Duodenal mucosa (tissue), 2 donors: ENCODE measurements at regions not wholly inside any gene's neighbourhood (a gene's known extent, or its start where the extent isn't known, plus 50 kb on each side); places are given as distances from the start of the nearest gene placed in this dataset.

Experiments
- H3K27ac ChIP-seq: one replicate; pipeline ENCODE4 v1.7.0; 2013; ENCODE audit warnings: low read depth, low read length
- H3K27me3 ChIP-seq, 2 donors: one replicate each; pipeline ENCODE4 v1.7.0; 2013; ENCODE audit warnings: low read length in 2 of 2, control low read depth in 1 of 2; ENCODE audit not compliant: insufficient read depth in 2 of 2, control insufficient read depth in 1 of 2
- H3K36me3 ChIP-seq, 2 donors: one replicate each; pipeline ENCODE4 v1.7.0; 2013; ENCODE audit warnings: low read length in 2 of 2, control low read depth in 1 of 2; ENCODE audit not compliant: insufficient read depth in 2 of 2, control insufficient read depth in 1 of 2
- H3K4me1 ChIP-seq, 2 donors: one replicate each; pipeline ENCODE4 v1.7.0; 2013; ENCODE audit warnings: low read length in 2 of 2, control low read depth in 1 of 2; ENCODE audit not compliant: insufficient read depth in 2 of 2, control insufficient read depth in 1 of 2
- H3K4me3 ChIP-seq, 2 donors: one replicate each; pipeline ENCODE4 v1.7.0; 2013; ENCODE audit warnings: low read length in 2 of 2, low read depth in 1 of 2
- H3K9ac ChIP-seq, 2 donors: one replicate each; pipeline ENCODE4 v1.7.0; 2013; ENCODE audit warnings: low read length in 2 of 2, low read depth in 1 of 2
- H3K9me3 ChIP-seq, 2 donors: one replicate each; pipeline ENCODE4 v1.7.0; 2013; ENCODE audit warnings: low read length in 2 of 2, control low read depth in 1 of 2; ENCODE audit not compliant: control insufficient read depth in 1 of 2

DNA sequence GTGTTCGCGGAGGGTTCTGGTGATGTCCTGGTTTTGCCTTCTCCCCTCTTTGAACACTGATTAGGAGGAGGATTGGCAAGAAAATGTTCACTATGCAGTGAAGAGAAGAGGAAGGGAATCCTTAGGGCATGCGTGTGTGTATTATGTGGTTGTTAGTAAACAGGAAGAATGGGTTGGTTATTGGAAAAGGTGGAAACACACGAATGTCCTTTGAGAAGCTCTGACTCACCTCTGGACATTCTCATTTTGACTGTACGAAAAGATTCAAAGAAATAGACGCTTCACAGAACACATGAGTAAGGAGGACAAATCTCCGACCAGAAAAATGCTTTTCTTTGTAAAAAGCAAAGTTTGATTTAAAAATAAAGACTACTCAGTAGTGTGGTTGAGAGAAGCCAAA, 188.8 kb upstream of the PRICKLE2 start:
- Histone ChIP-seq H3K27me3 (no peaks in the 10 kb centered on the region), H3K4me1 (no peaks in the 10 kb centered on the region), H3K27ac (no peak overlapping the region), H3K4me3 (no peak overlapping the region), H3K36me3 (no peaks in the 10 kb centered on the region), H3K9me3 (no peaks in the 10 kb centered on the region), H3K9ac (no peak overlapping the region)

DNA sequence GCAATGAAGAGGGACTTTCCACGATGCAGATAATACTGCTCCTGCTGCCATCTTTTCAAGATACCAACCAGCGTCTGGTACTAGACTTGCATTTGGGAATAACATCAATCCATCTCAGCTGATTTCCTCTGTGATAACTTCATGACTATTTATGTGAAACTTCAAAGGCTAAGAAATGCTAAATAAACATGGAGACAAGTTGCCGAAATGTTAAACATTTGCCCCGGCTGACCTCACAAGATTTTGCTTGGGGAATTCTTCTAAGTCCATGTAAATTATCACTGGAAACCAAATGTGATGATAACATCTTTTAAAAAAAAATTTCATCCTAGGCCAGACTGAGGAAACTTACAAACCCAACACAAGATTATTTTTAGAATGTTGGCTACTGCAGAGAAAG, 185.8 kb upstream of the PRICKLE2 start:
- Histone ChIP-seq H3K27me3 (no peaks in the 10 kb centered on the region), H3K36me3 (no peaks in the 10 kb centered on the region), H3K9ac (no peak overlapping the region), H3K9me3 (no peaks in the 10 kb centered on the region), H3K4me1 (no peaks in the 10 kb centered on the region), H3K27ac (no peak overlapping the region), H3K4me3 (no peak overlapping the region)

DNA sequence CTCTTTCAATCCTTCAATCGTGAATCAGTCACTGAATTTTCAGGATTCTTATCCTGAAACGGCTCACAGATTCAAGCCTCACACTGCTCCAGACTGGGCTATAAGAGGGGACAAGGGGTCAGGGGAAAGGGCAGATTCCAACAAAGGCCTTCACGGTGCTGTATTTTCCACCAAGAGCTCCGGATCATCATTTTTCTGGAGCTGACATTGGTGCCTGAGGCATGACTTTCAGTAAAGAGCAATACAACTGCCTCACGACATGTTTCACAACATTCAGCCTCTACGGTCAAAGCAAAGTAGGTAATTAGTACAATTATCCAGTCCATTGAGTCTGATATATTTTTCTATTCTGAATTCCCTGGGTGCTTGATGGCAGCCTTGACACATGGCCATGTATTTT, 185.0 kb upstream of the PRICKLE2 start:
- no peaks in the 10 kb centered on the region for H3K4me1 ChIP-seq
- no peak overlapping the region for H3K4me3 ChIP-seq
- H3K36me3 ChIP-seq: no peaks in the 10 kb centered on the region
- H3K9ac ChIP-seq: no peak overlapping the region
- no peaks in the 10 kb centered on the region for H3K27me3 ChIP-seq
- no peaks in the 10 kb centered on the region for H3K9me3 ChIP-seq
- H3K27ac ChIP-seq: no peak overlapping the region

DNA sequence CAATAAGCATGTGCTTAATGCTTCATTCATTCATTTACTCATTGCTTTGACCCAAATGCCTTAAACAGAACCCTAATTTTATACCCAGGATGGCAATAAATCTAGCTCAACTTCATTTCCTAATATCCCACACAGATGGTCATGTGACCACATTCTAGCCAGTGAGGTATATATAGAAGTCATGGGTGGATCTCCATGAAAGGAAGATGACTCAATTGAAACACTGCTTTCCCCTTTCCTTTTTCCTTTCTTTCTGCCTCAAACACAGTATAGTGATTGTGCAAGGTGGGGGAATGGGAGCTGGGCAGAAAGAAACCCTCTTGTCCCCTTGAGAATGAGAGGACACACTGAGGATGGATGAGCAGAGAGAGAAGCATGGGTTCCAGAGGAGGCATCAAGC, 183.5 kb upstream of the PRICKLE2 start:
- Histone ChIP-seq H3K9me3 (no peaks in the 10 kb centered on the region), H3K36me3 (no peaks in the 10 kb centered on the region), H3K4me1 (no peaks in the 10 kb centered on the region), H3K27ac (no peak overlapping the region), H3K4me3 (no peak overlapping the region), H3K9ac (no peak overlapping the region), H3K27me3 (no peaks in the 10 kb centered on the region)

DNA sequence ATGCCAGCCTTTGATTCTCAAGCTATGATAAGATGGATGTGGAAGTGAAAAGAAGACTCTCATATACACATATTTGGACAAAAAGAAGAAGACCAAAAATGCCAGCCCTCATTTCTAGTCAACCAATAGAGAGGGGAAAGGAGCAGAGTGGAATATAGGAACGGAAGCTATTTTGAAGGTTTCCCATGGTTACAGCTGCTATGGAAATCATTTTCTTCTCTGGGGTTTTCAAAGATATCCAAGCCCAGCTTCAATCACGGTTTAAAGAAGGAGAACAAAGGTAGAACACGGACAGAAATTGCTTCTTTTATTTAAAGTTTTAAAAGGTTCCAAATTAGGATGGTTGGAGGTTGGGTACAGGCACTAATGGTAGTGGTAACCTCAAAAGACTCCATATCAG, 181.0 kb upstream of the PRICKLE2 start:
- Histone ChIP-seq H3K4me3 (no peak overlapping the region), H3K9me3 (no peaks in the 10 kb centered on the region), H3K36me3 (no peaks in the 10 kb centered on the region), H3K27ac (no peak overlapping the region), H3K4me1 (no peaks in the 10 kb centered on the region), H3K27me3 (no peaks in the 10 kb centered on the region), H3K9ac (no peak overlapping the region)

DNA sequence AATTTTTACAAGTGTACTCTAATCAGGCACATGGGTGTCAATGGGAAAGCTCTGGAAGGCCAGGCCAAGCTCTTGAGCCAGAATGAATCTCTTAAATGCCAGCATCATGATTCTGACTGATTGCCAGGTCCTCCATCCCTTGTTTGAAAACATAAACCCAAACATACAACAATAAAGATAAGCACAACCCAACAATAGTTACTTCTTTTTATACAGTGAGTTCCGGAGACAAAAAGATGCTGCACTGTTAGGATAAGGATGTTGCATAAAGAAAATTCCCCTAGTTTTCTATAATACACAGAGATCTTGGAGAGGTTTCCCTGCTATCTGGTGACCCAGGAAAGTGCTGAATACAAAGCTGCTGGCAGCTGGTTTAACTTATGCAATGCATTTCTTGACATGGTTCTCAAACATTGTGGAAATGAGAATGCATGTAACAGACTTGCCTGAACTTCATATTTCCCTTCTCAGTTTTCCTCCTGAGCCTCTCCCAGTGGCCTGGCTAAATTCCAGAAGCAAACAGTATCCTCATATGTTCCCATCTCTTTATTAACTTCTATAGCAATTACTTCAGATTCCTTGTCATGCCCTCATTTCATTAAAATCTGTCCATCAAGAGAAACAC, 180.1 kb upstream of the PRICKLE2 start:
- Histone ChIP-seq H3K27ac (no peak overlapping the region), H3K4me1 (no peaks in the 10 kb centered on the region), H3K27me3 (no peaks in the 10 kb centered on the region), H3K4me3 (no peak overlapping the region), H3K9ac (no peak overlapping the region), H3K36me3 (no peaks in the 10 kb centered on the region), H3K9me3 (no peaks in the 10 kb centered on the region)

DNA sequence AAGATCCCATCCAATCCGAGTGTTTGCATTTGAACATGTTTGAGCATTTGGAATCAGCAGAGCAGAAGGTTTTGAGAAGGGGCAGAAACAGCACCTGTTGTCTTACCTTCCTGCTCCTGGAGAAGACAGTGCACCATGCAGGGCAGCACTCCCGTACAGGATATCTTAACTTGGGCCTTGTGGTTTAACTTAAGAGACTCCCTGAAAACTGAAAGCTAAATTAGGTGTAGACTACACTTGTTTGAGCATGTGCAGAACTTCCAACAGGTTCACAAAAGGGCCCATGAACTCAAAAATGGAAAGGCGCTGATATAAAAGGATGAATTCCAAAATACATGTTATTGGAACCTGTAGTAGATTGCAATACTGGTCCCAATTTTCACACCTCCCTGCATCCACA, 175.4 kb upstream of the PRICKLE2 start:
- Histone ChIP-seq H3K9me3 (no peaks in the 10 kb centered on the region), H3K9ac (no peak overlapping the region), H3K4me3 (no peak overlapping the region), H3K27ac (no peak overlapping the region), H3K4me1 (no peaks in the 10 kb centered on the region), H3K36me3 (no peaks in the 10 kb centered on the region), H3K27me3 (no peaks in the 10 kb centered on the region)

DNA sequence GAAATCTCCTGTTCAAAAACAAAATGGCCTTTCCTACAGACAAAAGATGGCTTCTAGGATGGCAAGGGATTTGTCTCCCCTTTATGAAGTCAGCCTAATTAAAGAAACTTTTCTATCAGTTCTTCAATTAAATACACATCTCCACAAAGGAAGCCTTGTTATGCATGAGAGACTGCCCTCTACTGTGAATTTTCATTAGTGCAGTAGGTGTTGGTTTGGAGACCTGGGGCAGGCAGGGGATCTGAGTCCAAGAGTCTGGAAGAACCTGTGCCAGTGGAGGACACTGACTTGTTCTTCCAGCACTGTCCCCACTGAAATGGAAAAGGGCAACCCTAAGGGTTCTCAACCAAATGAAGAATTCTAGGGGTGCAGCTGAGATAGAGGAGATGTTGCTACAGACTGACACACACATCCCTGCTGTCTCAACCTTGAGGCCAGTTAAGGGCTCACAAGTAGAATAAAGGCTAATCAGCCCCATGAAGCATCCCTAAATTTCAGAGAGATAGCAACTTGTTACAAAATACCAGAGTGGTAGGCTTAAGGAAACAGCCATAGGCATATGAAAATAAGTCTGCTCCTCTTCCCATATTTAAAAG, 174.0 kb upstream of the PRICKLE2 start:
- Histone ChIP-seq H3K4me3 (no peak overlapping the region), H3K27me3 (no peaks in the 10 kb centered on the region), H3K9ac (no peak overlapping the region), H3K36me3 (no peaks in the 10 kb centered on the region), H3K27ac (no peak overlapping the region), H3K9me3 (no peaks in the 10 kb centered on the region), H3K4me1 (no peaks in the 10 kb centered on the region)

DNA sequence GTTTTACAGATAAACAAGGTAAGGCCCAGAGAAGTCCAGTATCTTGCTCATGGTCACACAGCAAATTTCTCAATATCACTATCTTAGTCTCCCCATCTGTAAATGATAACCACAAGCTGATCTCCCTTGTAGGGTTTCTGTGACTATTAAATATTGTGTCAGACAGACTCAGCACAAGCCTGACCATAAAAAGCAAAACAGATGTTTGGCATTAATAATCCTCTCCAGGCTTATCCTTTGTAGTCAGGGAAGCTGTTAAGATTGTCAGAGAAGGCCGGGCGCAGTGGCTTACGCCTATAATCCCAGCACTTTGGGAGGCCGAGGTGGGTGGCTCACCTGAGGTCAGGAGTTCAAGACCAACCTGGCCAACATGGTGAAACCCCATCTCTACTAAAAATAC, 173.2 kb upstream of the PRICKLE2 start:
- Histone ChIP-seq H3K27ac (no peak overlapping the region), H3K27me3 (no peaks in the 10 kb centered on the region), H3K9me3 (no peaks in the 10 kb centered on the region), H3K4me1 (no peaks in the 10 kb centered on the region), H3K9ac (no peak overlapping the region), H3K36me3 (no peaks in the 10 kb centered on the region), H3K4me3 (no peak overlapping the region)

DNA sequence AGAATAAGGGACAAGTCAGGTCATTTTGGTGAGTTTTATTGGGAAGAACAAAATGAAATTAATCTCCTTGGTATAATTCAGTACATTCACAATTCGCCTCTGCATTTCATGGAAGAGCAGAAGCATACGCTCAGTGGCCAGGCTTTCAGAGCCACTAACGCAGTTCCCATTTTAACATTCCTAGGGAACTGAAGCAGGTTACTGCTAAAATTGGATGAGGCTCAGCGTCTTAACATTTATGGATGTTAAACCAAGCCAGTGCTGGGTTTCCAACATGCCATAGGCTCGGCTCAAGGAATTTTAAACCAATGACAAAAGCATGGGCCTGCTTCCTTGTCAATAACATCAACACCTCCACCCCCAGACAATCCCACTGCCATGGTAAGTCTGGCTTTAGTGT, 172.7 kb upstream of the PRICKLE2 start:
- no peaks in the 10 kb centered on the region for H3K9me3 ChIP-seq
- H3K4me3 ChIP-seq: no peak overlapping the region
- H3K9ac ChIP-seq: no peak overlapping the region
- no peaks in the 10 kb centered on the region for H3K4me1 ChIP-seq
- no peaks in the 10 kb centered on the region for H3K36me3 ChIP-seq
- no peak overlapping the region for H3K27ac ChIP-seq
- H3K27me3 ChIP-seq: no peaks in the 10 kb centered on the region

DNA sequence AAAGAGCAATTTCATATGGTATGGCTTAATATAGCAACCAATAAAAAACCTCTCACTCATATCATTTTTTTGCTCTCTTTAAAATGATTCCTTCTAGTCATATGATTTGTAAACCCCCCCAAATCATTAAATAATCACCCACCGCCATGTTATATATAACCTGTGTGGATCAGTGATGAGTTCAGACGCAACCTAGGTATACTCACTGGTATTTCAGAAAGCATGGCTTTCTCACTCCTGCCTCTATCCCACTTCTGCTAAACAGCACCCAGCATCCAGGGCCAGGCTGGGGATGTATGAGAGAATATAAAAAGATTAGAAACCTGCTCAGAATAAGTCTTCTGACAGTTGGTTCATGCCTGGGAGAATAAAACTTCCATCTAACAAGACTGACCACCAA, 172.3 kb upstream of the PRICKLE2 start:
- Histone ChIP-seq H3K9me3 (no peaks in the 10 kb centered on the region), H3K4me1 (no peaks in the 10 kb centered on the region), H3K36me3 (no peaks in the 10 kb centered on the region), H3K4me3 (no peak overlapping the region), H3K27ac (no peak overlapping the region), H3K9ac (no peak overlapping the region), H3K27me3 (no peaks in the 10 kb centered on the region)
